Effector memory CD4-positive, alpha-beta T cell (primary cell): ENCODE measurements at regions not wholly inside any gene's neighbourhood (a gene's known extent, or its start where the extent isn't known, plus 50 kb on each side); places are given as distances from the start of the nearest gene placed in this dataset.

Experiments used
- DNase-seq, 3 donors: peaks; one replicate each; pipeline ENCODE4 v3.0.0-alpha.2; 2020
- H3K27ac ChIP-seq: 2 replicates; pipeline ENCODE4 v1.7.0; 2013; ENCODE audit warnings: mild to moderate bottlenecking, low read length, moderate library complexity; ENCODE audit not compliant: insufficient read depth, poor library complexity, severe bottlenecking
- H3K27me3 ChIP-seq: replicated peaks from 2 replicates; pipeline ENCODE4 v1.7.0; 2013; ENCODE audit warnings: mild to moderate bottlenecking, low read length; ENCODE audit not compliant: insufficient read depth, control insufficient read depth, poor library complexity, severe bottlenecking
- H3K36me3 ChIP-seq: 2 replicates; pipeline ENCODE4 v1.7.0; 2013; ENCODE audit warnings: mild to moderate bottlenecking, low read length, moderate library complexity; ENCODE audit not compliant: control insufficient read depth, insufficient read depth
- H3K4me1 ChIP-seq: 2 replicates; pipeline ENCODE4 v1.7.0; 2013; ENCODE audit warnings: low read length, mild to moderate bottlenecking; ENCODE audit not compliant: control insufficient read depth, insufficient read depth, poor library complexity, severe bottlenecking
- H3K4me3 ChIP-seq: 2 replicates; pipeline ENCODE4 v1.7.0; 2013; ENCODE audit warnings: low read length, low read depth, mild to moderate bottlenecking; ENCODE audit not compliant: insufficient read depth, poor library complexity, severe bottlenecking
- H3K9me3 ChIP-seq: 2 replicates; pipeline ENCODE4 v1.7.0; 2013; ENCODE audit warnings: mild to moderate bottlenecking, low read length, moderate library complexity; ENCODE audit not compliant: control insufficient read depth

- H3K4me3 ChIP-seq = no peak overlapping the region
- no peaks in the 10 kb centered on the region for H3K9me3 ChIP-seq
- no peak for DNase-seq
- no peaks in the 10 kb centered on the region for H3K36me3 ChIP-seq
- no peaks in the 10 kb centered on the region for H3K4me1 ChIP-seq
- H3K27me3 ChIP-seq = no peaks in the 10 kb centered on the region
- no peak overlapping the region for H3K27ac ChIP-seq
These were observed 163.8 kb downstream of the SYK start for GRCh38 chr9:90965226-90966030.

GRCh38 chr9:90966031-90966290, 164.3 kb downstream of the SYK start:
- Histone ChIP-seq H3K36me3 (no peaks in the 10 kb centered on the region), H3K27ac (no peak overlapping the region), H3K27me3 (no peaks in the 10 kb centered on the region), H3K4me1 (no peaks in the 10 kb centered on the region), H3K4me3 (no peak overlapping the region), H3K9me3 (no peaks in the 10 kb centered on the region)
- no peak for DNase-seq

GRCh38 chr9:90966480-90967144, 165.0 kb downstream of the SYK start:
- Histone ChIP-seq H3K36me3 (no peaks in the 10 kb centered on the region), H3K27me3 (no peaks in the 10 kb centered on the region), H3K4me1 (no peaks in the 10 kb centered on the region), H3K4me3 (no peak overlapping the region), H3K9me3 (no peaks in the 10 kb centered on the region), H3K27ac (no peak overlapping the region)
- no peak for DNase-seq

- Histone ChIP-seq H3K4me3 (no peak overlapping the region), H3K27ac (no peak overlapping the region)
- DNase-seq = no peak
These were observed 165.5 kb downstream of the SYK start for GRCh38 chr9:90967145-90967538.

GRCh38 chr9:90969021-90969675, 167.5 kb downstream of the SYK start:
- no peak for DNase-seq
- Histone ChIP-seq H3K4me3 (no peak overlapping the region), H3K27me3 (no peaks in the 10 kb centered on the region), H3K27ac (no peak overlapping the region), H3K4me1 (no peaks in the 10 kb centered on the region), H3K36me3 (no peaks in the 10 kb centered on the region), H3K9me3 (no peaks in the 10 kb centered on the region)

More at GRCh38 chr9:90967145-90967538, 165.5 kb downstream of the SYK start:
- Histone ChIP-seq H3K4me1 (no peaks in the 10 kb centered on the region), H3K27me3 (no peaks in the 10 kb centered on the region), H3K9me3 (no peaks in the 10 kb centered on the region), H3K36me3 (no peaks in the 10 kb centered on the region)

GRCh38 chr9:90970608-90971007, 169.0 kb downstream of the SYK start:
- Histone ChIP-seq H3K36me3 (no peaks in the 10 kb centered on the region), H3K27ac (no peak overlapping the region), H3K4me1 (no peaks in the 10 kb centered on the region), H3K27me3 (no peaks in the 10 kb centered on the region), H3K9me3 (no peaks in the 10 kb centered on the region), H3K4me3 (no peak overlapping the region)
- DNase-seq = no peak

GRCh38 chr9:90972057-90972456, 170.4 kb downstream of the SYK start:
- H3K4me1 ChIP-seq = no peaks in the 10 kb centered on the region
- H3K4me3 ChIP-seq = no peak overlapping the region
- DNase-seq = no peak
- no peak overlapping the region for H3K27ac ChIP-seq
- H3K27me3 ChIP-seq = no peaks in the 10 kb centered on the region
- no peaks in the 10 kb centered on the region for H3K36me3 ChIP-seq
- no peaks in the 10 kb centered on the region for H3K9me3 ChIP-seq

- Histone ChIP-seq H3K36me3 (no peaks in the 10 kb centered on the region), H3K4me3 (no peak overlapping the region), H3K4me1 (no peaks in the 10 kb centered on the region), H3K27ac (no peak overlapping the region), H3K9me3 (no peaks in the 10 kb centered on the region), H3K27me3 (no peaks in the 10 kb centered on the region)
- DNase-seq = no peak
These were observed 172.4 kb downstream of the SYK start for GRCh38 chr9:90974016-90974415.

- H3K4me1 ChIP-seq = no peaks in the 10 kb centered on the region
These were observed 173.1 kb downstream of the SYK start for GRCh38 chr9:90974643-90975245.

More at GRCh38 chr9:90974643-90975245, 173.1 kb downstream of the SYK start:
- H3K9me3 ChIP-seq = no peaks in the 10 kb centered on the region
- no peak for DNase-seq
- no peak overlapping the region for H3K4me3 ChIP-seq
- no peaks in the 10 kb centered on the region for H3K36me3 ChIP-seq
- no peaks in the 10 kb centered on the region for H3K27me3 ChIP-seq
- no peak overlapping the region for H3K27ac ChIP-seq
